ENCODE measurements at regions not wholly inside any gene's neighbourhood (a gene's known extent, or its start where the extent isn't known, plus 50 kb on each side); places are given as distances from the start of the nearest gene placed in this dataset.

- TF ChIP-seq GABPA (IDR thresholded peaks at IDR 0.05; ENCODE audit: low read depth), result no peak
- no peak for TF ChIP-seq SPI1 (IDR thresholded peaks at IDR 0.05; ENCODE audit: borderline replicate concordance, low read depth)
- TF ChIP-seq POLR2AphosphoS5 (IDR thresholded peaks at IDR 0.05; ENCODE audit: low read depth), result no peak
- no peak for TF ChIP-seq CTCF (IDR thresholded peaks at IDR 0.05; ENCODE audit: insufficient read depth, low read length)
- TF ChIP-seq REST (IDR thresholded peaks at IDR 0.05; ENCODE audit: insufficient replicate concordance, low read depth), result no peak
- no peak overlapping the region for H3K4me3 ChIP-seq (replicated peaks; ENCODE audit: insufficient read depth, low read length)
These were observed 599.5 kb upstream of the B3GALT2 start for GRCh38 chr1:193785850-193786420.

GRCh38 chr1:193774536-193775323, 588.3 kb upstream of the B3GALT2 start:
- no peak overlapping the region for H3K27ac ChIP-seq (replicated peaks)
- no peak overlapping the region for H3K4me3 ChIP-seq (replicated peaks; ENCODE audit: insufficient read depth, low read length)
- no peak for DNase-seq (ENCODE audit: low read depth in 1 of 2, low spot score in 1 of 2)
- H3K27me3 ChIP-seq (ENCODE audit: insufficient read depth, poor library complexity, severe bottlenecking), result no peaks in the 10 kb centered on the region
- TF ChIP-seq CTCF (IDR thresholded peaks at IDR 0.05; ENCODE audit: insufficient read depth, low read length) (no peak), GABPA (IDR thresholded peaks at IDR 0.05; ENCODE audit: low read depth) (no peak), POLR2AphosphoS5 (IDR thresholded peaks at IDR 0.05; ENCODE audit: low read depth) (no peak), SPI1 (IDR thresholded peaks at IDR 0.05; ENCODE audit: borderline replicate concordance, low read depth) (no peak), REST (IDR thresholded peaks at IDR 0.05; ENCODE audit: insufficient replicate concordance, low read depth) (no peak)

More at GRCh38 chr1:193785850-193786420, 599.5 kb upstream of the B3GALT2 start:
- no peak overlapping the region for H3K27ac ChIP-seq (replicated peaks)
- no peaks in the 10 kb centered on the region for H3K27me3 ChIP-seq (ENCODE audit: insufficient read depth, poor library complexity, severe bottlenecking)
- no peak for DNase-seq (ENCODE audit: low read depth in 1 of 2, low spot score in 1 of 2)

- Histone ChIP-seq H3K27me3 (ENCODE audit: insufficient read depth, poor library complexity, severe bottlenecking) (no peaks in the 10 kb centered on the region), H3K27ac (replicated peaks) (no peak overlapping the region), H3K4me3 (replicated peaks; ENCODE audit: insufficient read depth, low read length) (no peak overlapping the region)
- no peak for DNase-seq (ENCODE audit: low read depth in 1 of 2, low spot score in 1 of 2)
- TF ChIP-seq REST (IDR thresholded peaks at IDR 0.05; ENCODE audit: insufficient replicate concordance, low read depth) (no peak), SPI1 (IDR thresholded peaks at IDR 0.05; ENCODE audit: borderline replicate concordance, low read depth) (no peak), CTCF (IDR thresholded peaks at IDR 0.05; ENCODE audit: insufficient read depth, low read length) (no peak), GABPA (IDR thresholded peaks at IDR 0.05; ENCODE audit: low read depth) (no peak), POLR2AphosphoS5 (IDR thresholded peaks at IDR 0.05; ENCODE audit: low read depth) (no peak)
These were observed 585.2 kb upstream of the B3GALT2 start for GRCh38 chr1:193771596-193771995.

All from HL-60 (cell line).